Myocyte (in vitro differentiated cells): ENCODE measurements at regions not wholly inside any gene's neighbourhood (a gene's known extent, or its start where the extent isn't known, plus 50 kb on each side); places are given as distances from the start of the nearest gene placed in this dataset.

Experiments used
- DNase-seq: peaks from one replicate; pipeline ENCODE4 v3.0.0-alpha.2; 2012; ENCODE audit warnings: low read depth

DNA sequence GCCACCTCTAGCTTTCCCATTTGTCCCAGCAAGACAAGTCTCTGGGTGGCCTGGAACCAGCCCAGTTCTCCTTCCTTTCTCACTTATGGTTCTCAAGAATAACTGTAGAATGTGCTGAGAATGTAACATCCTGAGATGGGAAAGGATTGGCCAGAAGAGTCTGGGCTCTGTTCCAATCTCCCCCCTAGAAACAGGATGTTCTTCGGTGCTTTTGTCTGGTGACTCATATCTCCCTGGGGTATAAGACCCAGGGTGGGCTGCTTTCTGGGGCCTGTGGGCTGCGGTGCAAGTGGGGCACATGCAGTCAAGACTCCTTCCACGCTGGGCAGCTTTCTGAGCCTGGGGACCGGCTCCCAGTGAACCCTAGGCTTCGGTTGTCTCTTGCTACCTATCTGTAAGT lies 251.2 kb upstream of the POU3F1 start:
- DNase-seq: no peak

DNA sequence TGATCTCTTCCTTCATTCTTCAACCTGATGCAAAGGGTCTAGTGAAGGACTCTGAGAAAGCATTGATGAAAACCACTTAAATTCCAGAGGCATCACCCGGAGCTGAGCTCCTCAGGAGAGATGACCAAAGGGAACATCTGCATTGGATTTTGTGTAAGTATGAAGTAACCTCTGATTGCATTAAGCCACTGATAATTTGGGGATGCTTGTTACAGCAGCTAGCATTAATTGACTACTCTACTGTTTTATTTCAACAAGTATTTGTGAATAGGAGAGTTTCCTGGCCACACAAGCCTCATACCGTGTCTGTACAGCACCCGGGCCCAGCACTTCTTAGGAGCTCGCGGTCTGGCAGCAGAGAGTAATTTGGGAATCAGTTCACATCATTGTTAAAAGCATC lies 250.7 kb upstream of the POU3F1 start:
- no peak for DNase-seq

DNA sequence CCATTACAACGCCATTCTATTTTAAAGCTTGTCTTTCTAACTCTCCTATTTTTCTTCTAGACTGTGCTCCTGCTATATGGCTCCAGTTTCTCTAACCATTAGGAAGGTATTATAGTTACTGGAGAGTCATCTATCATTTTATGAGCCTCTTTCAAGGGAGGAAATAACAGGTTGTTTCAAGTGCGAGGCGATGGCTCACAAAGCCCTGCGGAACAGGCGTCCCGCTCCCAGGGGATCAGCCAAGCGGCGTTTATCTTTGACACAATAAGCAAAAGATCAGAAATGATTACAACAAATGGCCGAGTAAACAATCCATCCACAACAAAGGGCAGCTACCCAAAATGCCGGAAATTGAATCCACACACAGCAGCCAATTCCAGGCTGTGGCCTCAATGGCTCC lies 249.5 kb upstream of the POU3F1 start:
- DNase-seq: no peak

DNA sequence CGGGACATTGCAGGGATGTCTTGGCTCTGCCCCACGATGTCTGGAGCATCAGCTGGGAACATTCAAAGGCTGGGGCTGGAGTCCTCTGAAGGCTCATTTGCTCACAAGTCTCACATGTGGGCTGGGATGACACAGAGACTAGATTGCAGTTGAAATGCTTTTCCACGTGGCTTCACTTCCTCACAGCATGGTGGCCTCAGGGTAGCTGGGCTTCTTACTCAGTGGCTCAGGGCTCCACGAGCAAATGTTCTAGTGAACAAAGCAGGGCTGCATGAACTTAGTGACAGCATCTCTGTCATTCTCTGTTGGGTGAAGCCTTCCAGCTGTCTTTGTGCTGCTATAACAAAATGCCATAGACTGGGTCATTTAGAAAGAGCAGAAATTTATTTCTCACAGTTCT lies 247.0 kb upstream of the POU3F1 start:
- no peak for DNase-seq

DNA sequence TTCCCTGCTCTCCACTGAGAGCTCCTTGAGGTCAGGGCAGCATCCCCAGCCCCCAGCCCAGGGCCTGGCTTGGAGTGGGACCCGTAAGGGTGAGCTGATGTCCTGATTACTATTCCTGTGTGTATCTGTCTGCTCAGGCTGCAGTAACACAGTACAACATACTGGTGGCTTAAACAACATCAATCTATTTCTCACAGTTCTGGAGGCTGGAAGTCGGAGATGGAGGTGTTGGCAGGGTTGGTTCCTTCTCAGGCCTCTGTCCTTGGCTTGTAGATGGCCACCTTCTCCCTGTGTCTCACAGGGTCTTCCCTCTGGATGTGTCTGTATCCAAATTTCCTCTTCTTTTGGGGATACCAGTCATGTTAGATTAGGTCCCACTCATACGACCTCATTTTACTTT lies 246.4 kb upstream of the POU3F1 start:
- no peak for DNase-seq

DNA sequence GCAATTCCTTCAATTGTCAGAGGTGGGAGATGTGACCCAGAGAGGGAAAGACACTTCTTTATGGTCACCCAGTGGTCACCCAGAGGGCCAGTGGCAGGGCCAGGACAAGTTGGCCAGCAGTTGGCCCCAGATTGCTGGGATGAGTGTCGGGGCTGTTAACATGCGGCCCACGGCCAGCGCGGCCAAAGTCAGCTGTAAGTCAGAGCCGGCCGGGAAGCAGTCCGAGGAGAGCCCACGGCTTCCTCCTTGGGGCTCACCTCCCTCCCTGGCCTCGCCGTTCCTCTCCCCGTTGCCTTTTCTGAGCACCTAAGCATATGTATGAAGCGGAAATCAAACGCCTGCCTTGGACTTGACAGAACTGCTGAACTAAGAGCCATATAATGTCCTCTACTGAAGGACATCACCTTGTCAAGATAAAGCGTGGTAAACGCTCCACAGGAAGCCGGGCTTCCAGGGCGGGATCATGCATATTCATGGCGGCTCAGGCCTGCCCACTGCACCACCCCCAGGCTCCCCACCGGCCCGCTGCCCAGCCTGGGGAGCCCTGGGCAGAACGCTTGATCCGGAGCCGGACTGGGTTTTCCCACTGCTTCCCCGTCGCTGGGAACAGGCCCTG lies 245.4 kb upstream of the POU3F1 start:
- no peak for DNase-seq

DNA sequence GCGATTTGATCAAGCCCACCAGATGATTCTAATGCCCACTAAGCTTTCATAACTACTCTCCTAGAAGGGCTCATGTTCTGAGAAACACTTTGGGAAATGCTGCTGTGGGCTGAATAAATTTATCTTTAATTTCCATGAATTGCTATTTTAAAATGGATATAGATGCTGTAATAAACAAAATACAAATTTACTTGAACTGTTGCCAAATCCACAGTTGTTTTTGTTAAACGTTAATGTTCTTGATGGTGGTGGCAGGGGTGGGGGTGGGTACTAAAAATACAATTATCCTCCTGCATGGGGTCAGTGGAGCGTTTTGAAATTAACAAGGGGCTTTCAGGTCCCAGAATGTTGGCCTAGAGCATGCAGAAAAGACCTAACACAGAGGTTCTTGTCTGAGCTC lies 244.7 kb upstream of the POU3F1 start:
- no peak for DNase-seq

- no peak for DNase-seq
Observed at GRCh38 chr1:38289034-38289433, 242.4 kb upstream of the POU3F1 start.

GRCh38 chr1:38287547-38287946 lies 241.0 kb upstream of the POU3F1 start:
- DNase-seq: no peak

- DNase-seq: no peak
Observed at GRCh38 chr1:38287036-38287435, 240.4 kb upstream of the POU3F1 start.

DNA sequence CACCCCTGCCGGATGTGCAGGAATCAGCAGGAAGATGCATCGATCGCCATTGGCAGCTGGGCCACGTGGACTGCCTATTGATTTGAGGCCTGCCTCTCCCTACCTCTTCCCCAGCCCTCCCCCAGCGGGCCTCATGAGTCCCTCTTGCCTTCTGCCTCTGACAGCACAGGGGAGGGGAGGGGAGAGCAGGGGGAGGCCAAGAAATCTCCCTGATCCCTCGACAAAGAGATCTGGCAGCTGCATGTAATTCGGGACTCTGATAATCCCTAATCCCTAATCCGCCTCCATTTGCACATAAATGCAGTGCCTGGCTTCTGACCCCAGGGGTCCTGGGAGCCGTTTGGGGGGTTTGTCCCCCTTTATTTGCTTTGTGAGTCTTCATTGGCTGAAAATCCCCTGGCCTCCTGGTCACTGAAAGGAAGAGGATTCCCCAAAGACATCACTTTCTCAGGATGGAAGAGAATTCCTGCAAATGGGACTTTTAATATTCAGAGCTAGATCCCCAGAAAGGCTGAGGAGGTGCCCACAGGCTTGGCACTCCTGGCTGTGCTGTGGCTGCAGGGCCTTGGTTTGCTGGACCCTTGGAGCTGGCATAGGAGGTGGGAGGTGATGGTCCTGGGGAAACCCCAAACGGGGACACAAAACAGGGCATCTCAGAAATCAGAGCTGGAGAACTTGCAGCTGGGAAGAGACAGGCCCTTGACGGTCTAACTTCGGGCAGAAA lies 239.4 kb upstream of the POU3F1 start:
- DNase-seq: no peak

DNA sequence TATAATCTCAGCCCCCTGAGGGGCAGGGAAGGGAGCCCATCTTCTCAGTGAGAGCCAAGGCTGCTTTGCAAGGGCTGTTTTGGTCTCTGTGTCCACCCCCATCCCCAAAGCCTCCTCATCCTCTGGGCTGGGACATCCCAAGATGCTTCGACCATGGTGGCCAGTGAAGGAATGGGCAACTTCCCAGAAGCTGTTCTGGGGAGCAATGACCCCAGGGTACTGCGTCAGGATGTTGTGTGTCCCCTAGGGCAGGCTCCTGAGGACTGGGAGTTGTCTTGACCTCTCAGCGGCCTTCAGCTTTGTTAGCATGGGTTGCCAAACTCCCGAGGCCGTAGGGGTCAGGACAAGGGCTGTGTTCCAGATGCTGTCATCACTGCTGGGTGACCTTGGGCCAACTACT lies 238.4 kb upstream of the POU3F1 start:
- DNase-seq: no peak

- no peak for DNase-seq
Observed at GRCh38 chr1:38283696-38284470, 237.3 kb upstream of the POU3F1 start.

- no peak for DNase-seq
Observed at GRCh38 chr1:38279148-38279547, 232.6 kb upstream of the POU3F1 start.

DNA sequence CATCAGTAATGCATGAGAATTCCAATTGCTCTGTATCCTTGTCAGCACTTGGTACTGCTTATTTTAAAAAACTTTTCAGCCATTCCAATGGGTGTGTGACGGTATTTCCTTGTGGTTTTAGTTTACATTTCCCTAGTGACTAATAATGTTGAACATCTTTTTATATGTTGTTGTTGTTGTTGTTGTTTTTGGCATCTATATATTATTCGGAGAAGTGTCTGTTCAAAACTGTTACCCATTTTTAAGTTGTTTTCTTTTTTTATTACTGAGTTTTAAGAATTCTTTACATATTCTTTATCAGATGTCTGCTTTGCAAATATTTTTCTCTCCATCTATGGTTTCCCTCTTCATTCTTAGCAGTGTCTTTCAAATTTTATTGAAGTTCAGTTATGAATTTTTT lies 231.1 kb upstream of the POU3F1 start:
- DNase-seq: no peak

DNA sequence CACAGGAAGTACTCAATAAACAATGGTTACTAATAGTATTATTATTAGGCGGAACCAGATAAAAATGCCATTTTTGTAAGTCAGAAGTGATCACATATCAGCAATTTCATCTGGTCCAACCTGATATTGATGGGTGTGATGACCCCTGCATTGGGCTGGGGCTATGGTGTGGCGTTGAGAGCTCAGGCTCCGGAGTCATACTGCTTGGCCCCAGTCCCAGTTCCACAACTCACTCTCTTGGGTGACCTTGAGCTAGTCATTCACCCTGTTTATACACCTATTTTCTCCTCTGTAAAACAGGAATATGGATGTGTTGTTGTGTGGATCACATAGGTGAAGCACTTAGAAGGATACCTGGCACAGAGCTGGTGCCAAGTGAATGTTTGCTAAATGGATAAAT lies 229.4 kb upstream of the POU3F1 start:
- no peak for DNase-seq

- no peak for DNase-seq
Observed at GRCh38 chr1:38274974-38275373, 228.4 kb upstream of the POU3F1 start.

DNA sequence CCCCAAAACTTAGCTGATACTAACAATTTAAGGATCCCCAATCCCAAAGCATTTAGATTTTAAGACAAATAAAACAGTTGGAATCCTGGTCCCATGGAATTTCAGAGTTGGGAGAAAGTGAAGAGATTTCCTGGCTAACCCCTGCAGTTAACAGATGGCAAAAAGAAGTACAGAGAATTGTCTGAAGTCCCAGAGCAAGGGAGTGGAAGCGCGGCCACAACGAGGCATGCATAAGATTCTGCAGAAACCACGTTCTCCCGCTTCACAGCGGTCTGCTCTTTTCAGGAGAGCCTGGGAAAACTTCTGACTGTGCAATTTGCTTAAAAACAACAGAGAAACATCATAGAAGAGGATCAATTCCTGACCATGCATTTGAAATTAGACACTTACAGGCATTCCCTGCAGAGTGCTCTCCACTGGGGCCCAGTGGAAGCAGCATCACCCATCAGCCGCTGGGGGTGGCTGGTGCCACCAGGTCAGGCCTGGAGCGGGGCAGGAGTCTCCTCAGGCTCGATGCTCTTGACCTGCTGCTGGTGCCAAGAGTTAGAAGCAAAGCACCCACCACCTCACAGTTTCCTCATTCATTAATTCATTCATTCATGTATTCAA lies 226.7 kb upstream of the POU3F1 start:
- DNase-seq: no peak

DNA sequence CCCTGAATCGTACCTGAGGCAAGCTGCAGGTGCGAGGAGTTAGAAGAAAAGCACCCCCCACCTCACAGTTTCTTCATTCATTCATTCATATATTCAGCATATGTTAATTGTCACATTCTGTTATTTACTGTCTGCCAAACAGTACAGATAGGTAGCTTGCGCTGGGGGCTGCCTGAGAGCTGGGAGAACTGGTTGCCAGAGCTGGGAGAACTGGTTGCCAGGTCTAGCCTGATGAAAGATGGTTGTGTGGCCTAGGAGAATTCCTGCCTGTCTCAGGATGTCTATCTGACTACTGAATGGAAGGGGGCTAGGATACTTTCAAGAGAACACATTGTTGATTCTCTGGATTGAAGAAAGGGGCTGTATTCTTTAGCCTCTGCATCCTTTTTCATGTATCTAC lies 225.9 kb upstream of the POU3F1 start:
- no peak for DNase-seq

DNA sequence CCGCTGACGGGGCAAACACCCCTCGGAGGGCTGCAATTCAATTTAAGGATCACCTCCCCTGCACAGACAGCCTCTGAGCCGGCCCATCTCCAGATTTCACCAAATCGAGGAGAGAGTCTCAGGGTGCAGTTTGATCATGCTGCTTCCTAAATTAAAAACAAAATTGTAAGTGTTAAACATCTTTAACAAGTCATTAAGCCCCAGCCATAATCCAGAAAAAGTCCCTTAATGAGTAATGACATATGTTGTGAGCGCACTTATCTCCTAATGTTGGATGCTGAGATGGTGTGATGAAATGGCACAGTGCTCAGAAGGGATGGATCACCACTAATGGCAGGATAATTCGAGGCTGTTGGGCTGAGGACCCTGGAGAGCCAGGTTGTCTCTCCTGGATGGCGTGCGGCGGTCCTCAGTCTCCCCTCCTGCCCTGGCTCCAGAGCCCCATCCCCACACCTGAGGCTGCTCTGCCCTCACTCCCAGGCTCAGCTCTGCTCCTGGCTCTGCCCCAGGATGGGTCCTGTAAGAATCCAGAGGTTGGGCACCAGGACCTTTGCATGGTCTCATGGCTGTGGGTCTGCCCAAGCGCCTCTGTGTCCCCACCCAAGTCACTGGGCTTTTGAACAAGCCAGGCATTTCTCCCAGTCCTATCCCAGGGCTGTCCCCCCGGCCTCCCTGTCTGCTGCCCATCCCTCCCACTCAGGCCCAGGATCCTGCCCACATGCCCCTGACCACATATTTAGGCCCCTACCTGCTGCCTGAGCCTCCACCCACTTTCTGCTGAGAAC lies 224.4 kb upstream of the POU3F1 start:
- no peak for DNase-seq
